GM12875 (cell line): ENCODE measurements at regions not wholly inside any gene's neighbourhood (a gene's known extent, or its start where the extent isn't known, plus 50 kb on each side); places are given as distances from the start of the nearest gene placed in this dataset.
"Not testable (repeated sequence)": the region's sequence is repeated elsewhere in the genome, so short reads cannot be mapped to it uniquely, and the experiment has no call there.

Source experiments
- H3K4me3 ChIP-seq: one replicate; pipeline ENCODE4 v1.5.1; 2011; ENCODE audit warnings: low read depth, low read length, control low read depth
- CTCF ChIP-seq: IDR thresholded peaks from 2 replicates; pipeline ENCODE4 v1.5.1; 2011; ENCODE audit warnings: low read depth, mild to moderate bottlenecking, control low read depth, inconsistent platforms, low read length, moderate library complexity, borderline replicate concordance; ENCODE audit not compliant: insufficient read depth

GRCh38 chr13:88464851-88465250 is 793.7 kb downstream of the SLITRK5 start:
- no peak overlapping the region for H3K4me3 ChIP-seq
- TF ChIP-seq CTCF, result no peak

GRCh38 chr13:88472316-88472715 is 801.1 kb downstream of the SLITRK5 start:
- no peak overlapping the region for H3K4me3 ChIP-seq
- no peak for TF ChIP-seq CTCF

DNA sequence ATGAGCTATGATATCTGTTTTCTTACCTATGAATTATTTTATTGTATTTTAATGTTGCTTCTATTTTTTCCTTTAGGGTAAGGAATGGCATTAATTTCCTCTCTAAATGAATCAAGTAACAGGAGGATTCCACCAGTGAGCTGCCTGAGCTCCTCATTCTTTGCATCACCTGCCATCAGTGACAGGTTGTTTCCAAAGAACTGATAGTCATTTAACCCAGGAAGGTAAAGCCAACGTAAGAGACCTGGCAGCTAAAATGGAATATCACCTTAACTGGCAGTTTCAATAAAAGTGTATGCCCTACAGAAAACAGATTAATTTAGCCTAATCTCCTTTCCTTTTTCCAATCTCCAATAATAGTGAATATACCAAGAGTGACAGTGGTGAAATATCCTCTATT is 812.0 kb downstream of the SLITRK5 start:
- H3K4me3 ChIP-seq, result no peak overlapping the region
- TF ChIP-seq CTCF, result no peak

DNA sequence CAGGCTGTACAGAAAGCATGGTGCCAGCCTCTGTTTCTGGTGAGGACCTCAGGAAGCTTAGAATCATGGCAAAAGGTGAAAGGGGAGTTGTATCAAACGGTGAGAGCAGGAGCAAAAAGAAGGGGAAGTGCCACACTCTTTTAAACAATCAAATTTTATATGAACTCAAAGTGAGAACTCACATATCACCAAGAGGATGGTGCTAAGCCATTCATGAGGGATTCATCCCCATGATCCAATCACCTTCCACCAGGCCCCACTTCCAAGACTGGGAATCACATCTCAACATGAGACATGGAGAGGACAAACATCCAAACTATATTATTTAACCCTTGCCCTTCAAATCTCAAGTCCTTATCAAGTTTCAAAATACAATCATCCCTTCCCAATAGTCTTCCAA is 836.7 kb downstream of the SLITRK5 start:
- H3K4me3 ChIP-seq, result no peak overlapping the region
- no peak for TF ChIP-seq CTCF

- not testable (repeated sequence) for H3K4me3 ChIP-seq
These were observed 841.8 kb downstream of the SLITRK5 start for GRCh38 chr13:88512993-88513392.

DNA sequence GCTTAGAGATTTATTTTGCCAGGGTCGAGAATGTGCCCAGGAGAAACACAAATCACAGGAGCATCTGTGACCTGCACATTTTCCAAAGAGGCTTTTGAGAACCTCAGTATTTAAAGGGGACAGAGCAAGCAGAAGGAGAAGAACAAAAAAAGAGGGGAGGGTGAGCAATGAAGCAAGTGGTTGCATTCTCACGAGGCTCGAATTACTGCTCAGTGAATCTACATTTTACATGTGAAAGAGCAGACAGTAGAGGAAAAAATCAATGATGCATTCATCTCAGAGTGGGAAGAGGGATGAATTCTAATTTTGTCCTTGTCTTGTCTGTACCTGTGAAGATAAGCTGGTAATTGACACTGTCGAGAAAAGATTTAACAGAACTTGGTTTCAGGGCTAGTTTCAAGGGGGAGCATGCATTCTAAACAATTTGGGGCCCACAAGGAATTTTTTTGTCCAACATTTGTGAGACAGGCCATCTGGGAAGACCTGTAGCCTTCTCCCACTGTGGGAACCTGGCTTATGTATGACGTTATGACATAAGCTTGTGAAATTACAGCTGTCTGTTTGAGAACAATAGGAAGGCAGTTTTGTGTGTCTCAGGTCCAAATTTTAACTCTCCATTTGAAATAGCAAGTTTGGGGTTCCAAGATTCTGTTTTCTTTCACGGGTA is 855.1 kb downstream of the SLITRK5 start:
- TF ChIP-seq CTCF, result no peak
- H3K4me3 ChIP-seq, result no peak overlapping the region

GRCh38 chr13:88526853-88527215 is 855.7 kb downstream of the SLITRK5 start:
- no peak overlapping the region for H3K4me3 ChIP-seq
- TF ChIP-seq CTCF, result no peak

DNA sequence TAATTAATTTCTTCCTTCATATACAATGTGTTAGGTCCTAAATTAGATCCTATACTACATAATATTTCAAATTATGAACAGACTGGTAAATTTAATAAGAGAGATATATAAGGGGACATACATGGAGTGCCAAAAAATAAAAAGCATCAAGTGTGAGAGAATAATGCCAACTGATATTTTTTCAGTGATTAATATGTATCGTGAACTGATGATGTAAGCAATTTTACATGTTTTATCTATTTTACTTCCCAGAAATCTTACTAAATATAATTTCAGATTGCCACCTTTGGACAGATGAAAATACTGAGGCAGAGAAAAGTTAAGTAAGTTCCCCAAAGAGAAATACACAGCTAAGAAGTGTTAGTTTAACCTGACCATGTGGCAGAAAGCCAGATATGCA is 870.8 kb downstream of the SLITRK5 start:
- no peak for TF ChIP-seq CTCF
- H3K4me3 ChIP-seq, result no peak overlapping the region
